Mesenchymal stem cell (in vitro differentiated cells and primary cell): ENCODE measurements at regions not wholly inside any gene's neighbourhood (a gene's known extent, or its start where the extent isn't known, plus 50 kb on each side); places are given as distances from the start of the nearest gene placed in this dataset.
"Not testable (repeated sequence)": the region's sequence is repeated elsewhere in the genome, so short reads cannot be mapped to it uniquely, and the experiment has no call there.

Experiments
- DNase-seq: peaks from one replicate; pipeline ENCODE4 v3.0.0-alpha.2; 2013
- H2AFZ ChIP-seq: one replicate; pipeline ENCODE4 v1.6.1; 2013; ENCODE audit warnings: low read depth, mild to moderate bottlenecking, control low read depth, inconsistent platforms, low read length, moderate library complexity
- H2AK5ac ChIP-seq: 2 replicates; pipeline ENCODE4 v1.6.1; 2013; ENCODE audit warnings: low read length, moderate library complexity, mild to moderate bottlenecking, inconsistent platforms; ENCODE audit not compliant: severe bottlenecking
- H2BK120ac ChIP-seq: one replicate; pipeline ENCODE4 v1.6.1; 2013; ENCODE audit warnings: low read depth, mild to moderate bottlenecking, inconsistent platforms, low read length, moderate library complexity
- H2BK12ac ChIP-seq, 2 experiments: one replicate each; pipeline ENCODE4 v1.6.1; 2013; ENCODE audit warnings: inconsistent platforms in 2 of 2, low read length in 2 of 2, mild to moderate bottlenecking in 2 of 2, moderate library complexity in 2 of 2, control low read depth in 1 of 2
- H2BK15ac ChIP-seq: one replicate; pipeline ENCODE4 v1.6.1; 2013; ENCODE audit warnings: mild to moderate bottlenecking, low read depth, inconsistent platforms; ENCODE audit not compliant: poor library complexity, severe bottlenecking
- H2BK5ac ChIP-seq: 2 replicates; pipeline ENCODE4 v1.6.1; 2013; ENCODE audit warnings: low read depth, mild to moderate bottlenecking, low read length, control low read depth, inconsistent platforms; ENCODE audit not compliant: poor library complexity, severe bottlenecking
- H3K14ac ChIP-seq, 2 experiments: one replicate each; pipeline ENCODE4 v1.6.1; 2013; ENCODE audit warnings: inconsistent platforms in 2 of 2, low read length in 2 of 2, control low read depth in 1 of 2, mild to moderate bottlenecking in 1 of 2, moderate library complexity in 1 of 2
- H3K18ac ChIP-seq, 2 experiments: one replicate each; pipeline ENCODE4 v1.6.1; 2013; ENCODE audit warnings: inconsistent platforms in 2 of 2, low read length in 2 of 2, control low read depth in 1 of 2, low read depth in 1 of 2, mild to moderate bottlenecking in 1 of 2
- H3K23ac ChIP-seq, 2 experiments: one replicate each; pipeline ENCODE4 v1.6.1; 2013; ENCODE audit warnings: inconsistent platforms in 2 of 2, low read length in 2 of 2, mild to moderate bottlenecking in 2 of 2, moderate library complexity in 2 of 2, control low read depth in 1 of 2
- H3K27ac ChIP-seq: 2 replicates; pipeline ENCODE4 v1.5.1; 2013; ENCODE audit warnings: mild to moderate bottlenecking, moderate library complexity, low read length, control low read depth, inconsistent platforms; ENCODE audit not compliant: poor library complexity, severe bottlenecking
- H3K27me3 ChIP-seq, 2 experiments: 2 replicates each; pipeline versions ENCODE4 v1.6.1 to v1.7.0; 2013; ENCODE audit warnings: low read length in 2 of 2, mild to moderate bottlenecking in 2 of 2, moderate library complexity in 2 of 2, control low read depth in 1 of 2, inconsistent platforms in 1 of 2; ENCODE audit not compliant: control insufficient read depth in 1 of 2, insufficient read depth in 1 of 2
- H3K36me3 ChIP-seq, 2 experiments: 2 replicates each; pipeline versions ENCODE4 v1.6.1 to v1.7.0; 2013; ENCODE audit warnings: low read length in 2 of 2, control low read depth in 1 of 2, inconsistent platforms in 1 of 2, low read depth in 1 of 2, mild to moderate bottlenecking in 1 of 2; ENCODE audit not compliant: insufficient read depth in 2 of 2, control insufficient read depth in 1 of 2
- H3K4ac ChIP-seq, 2 experiments: one replicate each; pipeline ENCODE4 v1.6.1; 2013; ENCODE audit warnings: inconsistent platforms in 2 of 2, low read length in 2 of 2, mild to moderate bottlenecking in 2 of 2, moderate library complexity in 2 of 2, control low read depth in 1 of 2, low read depth in 1 of 2
- H3K4me1 ChIP-seq: 2 replicates; pipeline ENCODE4 v1.6.1; 2013; ENCODE audit warnings: low read depth, low read length, control low read depth; ENCODE audit not compliant: control insufficient read depth, insufficient read depth
- H3K4me2 ChIP-seq: 2 replicates; pipeline ENCODE4 v1.6.1; 2013; ENCODE audit warnings: low read length, mild to moderate bottlenecking, inconsistent platforms; ENCODE audit not compliant: poor library complexity, severe bottlenecking
- H3K4me3 ChIP-seq, 2 experiments: 2 replicates each; pipeline versions ENCODE4 v1.5.1 to v1.7.0; 2013; ENCODE audit warnings: low read length in 2 of 2, mild to moderate bottlenecking in 2 of 2, control low read depth in 1 of 2, low read depth in 1 of 2; ENCODE audit not compliant: insufficient read depth in 1 of 2
- H3K79me1 ChIP-seq: replicated peaks from 2 replicates; pipeline ENCODE4 v1.6.1; 2013; ENCODE audit warnings: mild to moderate bottlenecking, control low read depth, low read length, inconsistent platforms; ENCODE audit not compliant: poor library complexity, severe bottlenecking
- H3K9ac ChIP-seq: 2 replicates; pipeline ENCODE4 v1.7.0; 2013; ENCODE audit warnings: mild to moderate bottlenecking, low read length, moderate library complexity
- H3K9me3 ChIP-seq: 2 replicates; pipeline ENCODE4 v1.7.0; 2013; ENCODE audit warnings: mild to moderate bottlenecking, low read length; ENCODE audit not compliant: control insufficient read depth
- H4K8ac ChIP-seq: one replicate; pipeline ENCODE4 v1.6.1; 2013; ENCODE audit warnings: inconsistent platforms, mild to moderate bottlenecking, low read length, moderate library complexity
- H4K91ac ChIP-seq: one replicate; pipeline ENCODE4 v1.6.1; 2013; ENCODE audit warnings: mild to moderate bottlenecking, low read length, inconsistent platforms
- WGBS: methylation state at CpG from one replicate; pipeline ENCODE4 v1.1.7; 2013; ENCODE audit warnings: mixed read lengths; 5-methylcytosine and 5-hydroxymethylcytosine counted together

DNA sequence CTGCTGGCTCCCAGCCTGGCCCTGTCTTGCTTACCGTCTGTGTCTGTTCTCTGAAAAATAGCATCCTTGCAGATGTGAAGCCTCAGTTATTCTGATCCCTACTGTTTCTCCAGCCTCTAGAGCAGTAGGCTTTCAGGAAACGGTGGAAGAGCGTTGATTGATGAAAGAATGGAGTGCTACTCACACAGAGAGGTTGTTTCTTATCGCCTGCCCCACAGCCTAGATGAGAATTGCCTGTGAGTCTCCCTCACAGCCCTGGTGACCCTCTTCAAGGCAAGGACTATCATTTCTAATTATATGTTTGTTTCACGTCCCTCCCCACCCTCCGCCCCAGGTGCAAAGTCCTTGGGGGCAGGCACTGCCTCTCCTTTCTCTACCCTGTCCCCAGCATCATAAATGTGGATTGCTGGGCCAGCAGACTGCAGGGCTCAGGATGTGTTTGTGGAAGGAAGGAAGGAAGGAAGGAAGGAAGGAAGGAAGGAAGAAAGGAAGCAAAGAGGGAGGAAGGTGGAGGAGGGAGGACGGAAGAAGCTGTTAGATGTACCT lies 575.3 kb upstream of the B3GAT1 start:
- Histone ChIP-seq H3K9me3 (no peaks in the 10 kb centered on the region), H4K91ac (no peak overlapping the region), H2AK5ac (no peak overlapping the region), H2BK120ac (no peak overlapping the region), H3K18ac (no peak overlapping the region), H3K4me2 (no peak overlapping the region), H3K27ac (no peak overlapping the region), H3K4ac (no peak overlapping the region), H2AFZ (no peak overlapping the region), H2BK12ac (no peak overlapping the region), H3K23ac (no peak overlapping the region), H3K36me3 (no peaks in the 10 kb centered on the region), H3K4me3 (no peak overlapping the region), H3K4me1 (no peaks in the 10 kb centered on the region), H2BK15ac (no peak overlapping the region), H3K14ac (no peak overlapping the region), H4K8ac (no peak overlapping the region), H3K27me3 (peaks cover 0 to 4% of the 10 kb centered on the region in 2 experiments), H3K9ac (no peak overlapping the region), H2BK5ac (no peak overlapping the region), H3K79me1 (no peaks in the 10 kb centered on the region)
- DNase-seq: no peak
- WGBS: 89% methylated on average over 6 of the region's 7 CpGs

DNA sequence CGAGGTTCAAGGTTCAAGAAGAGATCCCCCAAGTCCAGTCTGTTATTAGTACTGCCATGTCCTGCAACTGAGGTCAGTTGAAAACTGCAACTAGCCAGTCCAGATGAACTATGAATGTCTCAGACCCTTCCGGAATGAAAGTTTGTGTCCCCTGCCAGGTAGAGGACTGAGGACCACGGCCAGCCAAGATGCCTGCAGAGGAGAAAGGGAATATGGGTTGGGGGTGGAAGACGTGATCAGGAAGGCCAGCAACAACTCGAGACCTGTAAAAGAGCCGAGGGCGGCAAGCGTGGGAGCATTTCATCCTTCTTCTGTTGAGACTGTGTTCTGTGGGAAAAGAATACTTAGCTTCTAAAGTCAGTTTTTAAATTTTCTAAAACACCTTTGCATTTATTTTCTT lies 572.4 kb upstream of the B3GAT1 start:
- Histone ChIP-seq H3K36me3 (no peaks in the 10 kb centered on the region), H2AK5ac (no peak overlapping the region), H3K79me1 (no peaks in the 10 kb centered on the region), H3K4me3 (no peak overlapping the region), H3K27ac (no peak overlapping the region), H3K23ac (no peak overlapping the region), H2BK120ac (no peak overlapping the region), H2BK12ac (no peak overlapping the region), H3K14ac (no peak overlapping the region), H3K27me3 (peaks cover 0 to 4% of the 10 kb centered on the region in 2 experiments), H3K4ac (no peak overlapping the region), H2BK5ac (no peak overlapping the region), H3K4me1 (no peaks in the 10 kb centered on the region), H3K18ac (no peak overlapping the region), H2BK15ac (no peak overlapping the region), H4K91ac (no peak overlapping the region), H2AFZ (no peak overlapping the region), H3K4me2 (no peak overlapping the region), H3K9me3 (no peaks in the 10 kb centered on the region), H4K8ac (no peak overlapping the region), H3K9ac (no peak overlapping the region)
- 58% methylated on average over 5 of the region's 8 CpGs for WGBS
- no peak for DNase-seq

DNA sequence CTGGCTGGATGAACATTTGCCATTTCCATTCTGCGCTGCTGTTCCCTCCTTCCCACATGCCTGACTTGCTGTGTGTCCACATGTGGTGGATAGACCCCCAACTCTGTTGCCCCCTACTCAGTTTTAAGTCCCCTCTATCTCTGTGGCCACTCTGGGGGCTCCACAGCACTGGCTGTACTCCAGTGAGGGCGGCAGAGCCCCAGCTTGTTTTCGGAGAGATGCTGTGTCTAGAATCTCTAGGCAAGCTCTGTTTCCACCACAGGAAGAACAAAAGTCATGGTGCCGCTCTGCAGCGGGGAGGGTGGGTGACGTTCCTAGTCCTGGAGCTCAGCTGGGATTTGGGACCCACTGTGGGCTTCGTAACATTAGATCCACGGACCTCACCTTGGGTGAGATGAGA lies 570.4 kb upstream of the B3GAT1 start:
- not testable (repeated sequence) for H3K36me3 ChIP-seq, H3K4me2 ChIP-seq, H4K8ac ChIP-seq, H2AFZ ChIP-seq, H3K27ac ChIP-seq, H3K4me3 ChIP-seq, H3K4me1 ChIP-seq, H2BK12ac ChIP-seq, H3K79me1 ChIP-seq, H2BK120ac ChIP-seq, H3K9me3 ChIP-seq, H4K91ac ChIP-seq, H2BK15ac ChIP-seq, H3K27me3 ChIP-seq, H2AK5ac ChIP-seq, H2BK5ac ChIP-seq, H3K9ac ChIP-seq, H3K4ac ChIP-seq, DNase-seq, H3K14ac ChIP-seq, H3K23ac ChIP-seq, H3K18ac ChIP-seq
- 81% methylated on average over 8 of the region's 8 CpGs for WGBS

DNA sequence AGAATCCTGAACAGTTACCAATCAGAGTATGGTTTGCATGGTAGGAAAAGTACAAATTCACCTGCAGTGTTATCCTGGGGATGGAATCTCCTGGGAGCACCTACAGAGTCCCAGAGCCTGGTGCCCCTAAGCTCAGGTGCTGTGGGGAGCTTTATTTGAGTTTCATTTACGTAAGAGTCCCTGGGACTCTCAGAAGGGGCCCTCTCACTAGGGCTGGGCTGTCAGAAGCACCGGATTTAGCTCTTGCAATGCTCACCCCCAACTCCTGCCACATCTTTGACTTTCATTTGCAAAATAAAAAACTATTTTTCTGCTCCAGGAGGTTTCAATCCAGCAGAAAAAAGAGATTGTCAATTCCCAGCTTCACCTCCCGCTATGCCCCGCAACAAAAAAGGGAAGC lies 569.8 kb upstream of the B3GAT1 start:
- Histone ChIP-seq H4K91ac (no peak overlapping the region), H3K4me1 (no peaks in the 10 kb centered on the region), H3K9me3 (no peaks in the 10 kb centered on the region), H2AK5ac (no peak overlapping the region), H3K23ac (no peak overlapping the region), H2BK5ac (no peak overlapping the region), H3K4me2 (no peak overlapping the region), H2BK120ac (no peak overlapping the region), H3K27ac (no peak overlapping the region), H2BK15ac (no peak overlapping the region), H3K27me3 (peaks cover 0 to 2% of the 10 kb centered on the region in 2 experiments), H2AFZ (no peak overlapping the region), H3K36me3 (no peaks in the 10 kb centered on the region), H3K18ac (no peak overlapping the region), H3K4ac (no peak overlapping the region), H3K4me3 (no peak overlapping the region), H3K14ac (no peak overlapping the region), H3K79me1 (no peaks in the 10 kb centered on the region), H4K8ac (no peak overlapping the region), H2BK12ac (no peak overlapping the region), H3K9ac (no peak overlapping the region)
- 73% methylated on average over 4 of the region's 4 CpGs for WGBS
- no peak for DNase-seq
